ENCODE measurements at regions not wholly inside any gene's neighbourhood (a gene's known extent, or its start where the extent isn't known, plus 50 kb on each side); places are given as distances from the start of the nearest gene placed in this dataset.

DNA sequence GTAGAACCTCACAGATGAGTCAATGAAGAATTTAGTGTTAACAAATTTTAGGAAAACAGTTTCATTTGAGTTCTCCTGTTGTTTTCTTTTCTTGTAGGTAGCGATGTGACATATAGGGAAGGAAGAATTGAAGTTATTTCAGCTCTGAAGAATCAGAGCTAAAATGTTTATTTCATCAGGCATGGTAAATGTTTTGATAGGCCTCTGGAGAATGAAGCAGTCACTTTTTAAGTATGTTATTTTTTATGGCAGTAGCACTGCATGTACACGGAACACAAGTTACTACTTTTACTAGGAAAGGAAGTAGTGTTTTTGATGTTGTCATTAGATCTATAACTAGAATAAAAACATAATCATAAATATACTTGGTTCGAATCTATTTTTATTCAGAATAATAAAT lies 1357.3 kb upstream of the CITED2 start:
- peak overlapping the region; percentile 37 for H2AFZ ChIP-seq (ENCODE audit: low read length)
- TF ChIP-seq, protein P1, sequence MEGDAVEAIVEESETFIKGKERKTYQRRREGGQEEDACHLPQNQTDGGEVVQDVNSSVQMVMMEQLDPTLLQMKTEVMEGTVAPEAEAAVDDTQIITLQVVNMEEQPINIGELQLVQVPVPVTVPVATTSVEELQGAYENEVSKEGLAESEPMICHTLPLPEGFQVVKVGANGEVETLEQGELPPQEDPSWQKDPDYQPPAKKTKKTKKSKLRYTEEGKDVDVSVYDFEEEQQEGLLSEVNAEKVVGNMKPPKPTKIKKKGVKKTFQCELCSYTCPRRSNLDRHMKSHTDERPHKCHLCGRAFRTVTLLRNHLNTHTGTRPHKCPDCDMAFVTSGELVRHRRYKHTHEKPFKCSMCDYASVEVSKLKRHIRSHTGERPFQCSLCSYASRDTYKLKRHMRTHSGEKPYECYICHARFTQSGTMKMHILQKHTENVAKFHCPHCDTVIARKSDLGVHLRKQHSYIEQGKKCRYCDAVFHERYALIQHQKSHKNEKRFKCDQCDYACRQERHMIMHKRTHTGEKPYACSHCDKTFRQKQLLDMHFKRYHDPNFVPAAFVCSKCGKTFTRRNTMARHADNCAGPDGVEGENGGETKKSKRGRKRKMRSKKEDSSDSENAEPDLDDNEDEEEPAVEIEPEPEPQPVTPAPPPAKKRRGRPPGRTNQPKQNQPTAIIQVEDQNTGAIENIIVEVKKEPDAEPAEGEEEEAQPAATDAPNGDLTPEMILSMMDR (IDR thresholded peaks at IDR 0.05; ENCODE audit: extremely low read depth, low read depth, low read length) = no peak
- DNase-seq (ENCODE audit: insufficient read length, low spot score, missing footprints) = no peak

DNA sequence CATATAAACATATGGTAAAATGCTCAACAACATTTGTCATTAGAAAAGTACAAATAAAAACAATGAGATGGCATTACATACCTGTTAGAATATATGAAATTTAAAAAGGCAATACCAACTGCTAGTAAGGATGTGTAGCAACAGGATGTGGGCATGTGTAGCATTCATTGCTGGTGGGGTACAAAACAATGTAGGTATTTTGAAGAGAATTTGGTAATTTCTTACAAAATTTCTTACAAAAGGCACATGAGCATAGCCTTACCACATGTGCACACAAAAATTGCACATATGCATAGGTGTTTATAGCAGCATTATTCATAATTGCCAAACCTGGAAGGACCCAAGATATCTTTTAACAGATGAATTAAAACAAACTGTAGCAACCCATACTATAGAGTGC lies 1355.1 kb upstream of the CITED2 start:
- H3K27me3 ChIP-seq (ENCODE audit: insufficient read depth, low read length) = no peaks in the 10 kb centered on the region
- TF ChIP-seq, protein P1 (IDR thresholded peaks at IDR 0.05; ENCODE audit: extremely low read depth, low read depth, low read length) = no peak

More for the DNA sequence above, 1357.3 kb upstream of the CITED2 start:
- Histone ChIP-seq H3K27me3 (ENCODE audit: insufficient read depth, low read length) (no peaks in the 10 kb centered on the region), H3K36me3 (ENCODE audit: insufficient read depth, low read length) (no peaks in the 10 kb centered on the region), H4K20me1 (ENCODE audit: insufficient read depth, low read length) (no peaks in the 10 kb centered on the region), H3K4me2 (ENCODE audit: insufficient read depth, low read length) (no peak overlapping the region), H3K4me3 (ENCODE audit: insufficient read depth, low read length) (no peak overlapping the region), H3K4me1 (ENCODE audit: insufficient read depth, low read length) (peaks cover 13% of the 10 kb centered on the region), H3K27ac (ENCODE audit: low read depth, low read length) (no peak overlapping the region), H3K79me2 (ENCODE audit: insufficient read depth, low read length) (no peaks in the 10 kb centered on the region), H3K9me3 (ENCODE audit: low read depth, low read length) (no peaks in the 10 kb centered on the region)

DNA sequence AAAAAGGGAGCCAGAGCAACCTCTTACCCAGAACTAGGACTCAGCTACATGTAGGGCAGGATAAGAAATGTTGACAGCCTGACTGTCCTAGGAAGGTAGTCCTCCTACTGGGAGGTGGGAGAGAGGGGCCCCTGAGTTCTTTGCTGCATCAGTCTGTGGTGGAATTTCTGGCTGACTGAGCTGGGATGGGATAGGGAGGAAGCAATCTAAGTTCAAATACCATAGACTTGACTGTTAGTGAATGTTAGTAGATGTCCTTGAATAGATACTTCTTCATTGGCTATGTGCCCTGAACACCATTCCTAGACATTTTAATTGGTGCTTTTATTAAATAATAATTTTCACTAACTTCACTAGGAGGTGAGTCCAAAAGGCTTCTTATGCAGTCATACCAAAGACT lies 1343.6 kb upstream of the CITED2 start:
- no peaks in the 10 kb centered on the region for H3K79me2 ChIP-seq (ENCODE audit: insufficient read depth, low read length)
- no peak overlapping the region for H3K4me2 ChIP-seq (ENCODE audit: insufficient read depth, low read length)
- no peak for DNase-seq (ENCODE audit: insufficient read length, low spot score, missing footprints)
- no peak overlapping the region for H3K4me3 ChIP-seq (ENCODE audit: insufficient read depth, low read length)
- H4K20me1 ChIP-seq (ENCODE audit: insufficient read depth, low read length) = no peaks in the 10 kb centered on the region
- H3K36me3 ChIP-seq (ENCODE audit: insufficient read depth, low read length) = no peaks in the 10 kb centered on the region
- TF ChIP-seq, protein P1 (IDR thresholded peaks at IDR 0.05; ENCODE audit: extremely low read depth, low read depth, low read length) = no peak
- no peak overlapping the region for H3K27ac ChIP-seq (ENCODE audit: low read depth, low read length)
- no peaks in the 10 kb centered on the region for H3K27me3 ChIP-seq (ENCODE audit: insufficient read depth, low read length)
- no peaks in the 10 kb centered on the region for H3K9me3 ChIP-seq (ENCODE audit: low read depth, low read length)
- H3K4me1 ChIP-seq (ENCODE audit: insufficient read depth, low read length) = no peaks in the 10 kb centered on the region
- H2AFZ ChIP-seq (ENCODE audit: low read length) = no peak overlapping the region

More for the DNA sequence above, 1355.1 kb upstream of the CITED2 start:
- H3K79me2 ChIP-seq (ENCODE audit: insufficient read depth, low read length) = no peaks in the 10 kb centered on the region
- H3K4me1 ChIP-seq (ENCODE audit: insufficient read depth, low read length) = peaks cover 5% of the 10 kb centered on the region
- no peak overlapping the region for H2AFZ ChIP-seq (ENCODE audit: low read length)
- H4K20me1 ChIP-seq (ENCODE audit: insufficient read depth, low read length) = no peaks in the 10 kb centered on the region
- DNase-seq (ENCODE audit: insufficient read length, low spot score, missing footprints) = no peak
- no peaks in the 10 kb centered on the region for H3K36me3 ChIP-seq (ENCODE audit: insufficient read depth, low read length)
- H3K27ac ChIP-seq (ENCODE audit: low read depth, low read length) = no peak overlapping the region
- no peak overlapping the region for H3K4me2 ChIP-seq (ENCODE audit: insufficient read depth, low read length)
- no peaks in the 10 kb centered on the region for H3K9me3 ChIP-seq (ENCODE audit: low read depth, low read length)
- H3K4me3 ChIP-seq (ENCODE audit: insufficient read depth, low read length) = no peak overlapping the region

DNA sequence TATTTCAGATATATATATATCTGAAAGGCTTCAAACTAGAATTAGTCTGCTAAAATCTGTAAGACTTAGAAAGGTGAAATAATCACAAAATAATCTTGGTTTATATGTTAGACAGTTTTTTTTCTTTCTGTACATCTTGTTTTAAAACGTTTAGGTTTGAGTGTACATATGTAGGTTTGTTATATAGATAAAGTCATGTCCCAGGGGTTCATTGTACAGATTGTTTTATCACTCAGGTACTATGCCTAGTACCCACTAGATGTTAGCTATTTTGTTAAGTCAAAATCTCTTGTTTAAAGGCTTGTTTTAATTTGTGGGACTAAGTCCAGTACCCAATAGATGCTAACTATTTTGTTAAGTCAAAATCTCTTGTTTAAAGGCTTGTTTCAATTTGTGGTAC lies 1339.0 kb upstream of the CITED2 start:
- Histone ChIP-seq H4K20me1 (ENCODE audit: insufficient read depth, low read length) (no peaks in the 10 kb centered on the region), H3K79me2 (ENCODE audit: insufficient read depth, low read length) (no peaks in the 10 kb centered on the region), H3K9me3 (ENCODE audit: low read depth, low read length) (no peaks in the 10 kb centered on the region), H3K27ac (ENCODE audit: low read depth, low read length) (no peak overlapping the region), H3K4me3 (ENCODE audit: insufficient read depth, low read length) (no peak overlapping the region), H3K36me3 (ENCODE audit: insufficient read depth, low read length) (no peaks in the 10 kb centered on the region), H2AFZ (ENCODE audit: low read length) (no peak overlapping the region), H3K4me1 (ENCODE audit: insufficient read depth, low read length) (no peaks in the 10 kb centered on the region), H3K27me3 (ENCODE audit: insufficient read depth, low read length) (no peaks in the 10 kb centered on the region), H3K4me2 (ENCODE audit: insufficient read depth, low read length) (no peak overlapping the region)
- TF ChIP-seq, protein P1 (IDR thresholded peaks at IDR 0.05; ENCODE audit: extremely low read depth, low read depth, low read length) = no peak
- DNase-seq (ENCODE audit: insufficient read length, low spot score, missing footprints) = no peak
